Prostate gland (tissue), 2 donors: ENCODE measurements at regions not wholly inside any gene's neighbourhood (a gene's known extent, or its start where the extent isn't known, plus 50 kb on each side); places are given as distances from the start of the nearest gene placed in this dataset.

Experiments
- CTCF ChIP-seq, 4 experiments: fragments of 200-600 bp in 2 of 4; fragments of 450-650 bp in 2 of 4; sonication (generic) in 2 of 4; IDR thresholded peaks; 1 replicate in 3 of 4; 2 replicates in 1 of 4; pipeline ENCODE4 v1.5.1; 2016 to 2019; ENCODE audit warnings: antibody characterized with exemption in 4 of 4, mild to moderate bottlenecking in 2 of 4, moderate library complexity in 2 of 4
- POLR2A ChIP-seq: fragments of 450-650 bp; IDR thresholded peaks from one replicate; pipeline ENCODE4 v1.6.1; 2016; ENCODE audit warnings: antibody characterized with exemption, mild to moderate bottlenecking
- POLR2AphosphoS5 ChIP-seq: sonication (generic); formaldehyde crosslinking; IDR thresholded peaks from one replicate; pipeline ENCODE4 v1.6.1; 2017; ENCODE audit warnings: antibody characterized with exemption

GRCh38 chr16:26594666-26595065, 472.1 kb upstream of the C16orf82 start:
- TF ChIP-seq CTCF (IDR thresholded peaks at IDR 0.05), result no peak
- no peak for TF ChIP-seq POLR2A
- no peak for TF ChIP-seq POLR2AphosphoS5
